ENCODE measurements at regions not wholly inside any gene's neighbourhood (a gene's known extent, or its start where the extent isn't known, plus 50 kb on each side); places are given as distances from the start of the nearest gene placed in this dataset.

GRCh38 chr10:53396876-53397275 lies 624.3 kb upstream of the MBL2 start:
- no peak overlapping the region for H3K9ac ChIP-seq (ENCODE audit: low read length)
- Mint-ChIP-seq H3K27ac (no peak overlapping the region), H3K9me3 (ENCODE audit: insufficient read depth) (peaks cover 5% of the 10 kb centered on the region), H3K4me1 (no peaks in the 10 kb centered on the region), H3K27me3 (no peaks in the 10 kb centered on the region), H3K4me3 (no peak overlapping the region)
- CTCF ChIA-PET, result no interaction called here
- H3K4me3 ChIP-seq (ENCODE audit: control extremely low read depth in 1 of 5, extremely low read depth in 1 of 5, insufficient read depth in 1 of 5, low read depth in 2 of 5, low read length in 4 of 5), result no peak overlapping the region
- no peaks in the 10 kb centered on the region for H3K27me3 ChIP-seq (replicated peaks in 1 of 4; ENCODE audit: control extremely low read depth in 1 of 4, control insufficient read depth in 3 of 4, insufficient read depth in 4 of 4, low read length in 3 of 4)
- no peak overlapping the region for H3K27ac ChIP-seq (ENCODE audit: low read length in 2 of 2)
- POLR2A ChIA-PET, result no interaction called here
- ATAC-seq (ENCODE audit: low read depth) (no peak), DNase-seq (no peak)
- H2AFZ ChIP-seq (ENCODE audit: insufficient read depth, low read depth, low read length, poor library complexity, severe bottlenecking), result no peak overlapping the region
- H3K79me2 ChIP-seq (ENCODE audit: control insufficient read depth, insufficient read depth, low read length), result no peaks in the 10 kb centered on the region
- no peaks in the 10 kb centered on the region for H4K20me1 ChIP-seq (ENCODE audit: control insufficient read depth, insufficient read depth, low read length, poor library complexity, severe bottlenecking)
- no peak overlapping the region for H3K4me2 ChIP-seq (replicated peaks; ENCODE audit: low read depth, low read length, poor library complexity, severe bottlenecking)
- H3K9me3 ChIP-seq (ENCODE audit: control extremely low read depth in 1 of 3, control insufficient read depth in 2 of 3, insufficient read depth in 1 of 3, low read length in 2 of 3), result peaks cover 1 to 11% (median 8%) of the 10 kb centered on the region in 3 donors
- H3K36me3 ChIP-seq (replicated peaks in 1 of 2; ENCODE audit: control extremely low read depth in 1 of 2, control insufficient read depth in 1 of 2, extremely low read depth in 1 of 2, insufficient read depth in 2 of 2, low read length in 1 of 2), result no peaks in the 10 kb centered on the region
- TF ChIP-seq EZH2 (IDR thresholded peaks at IDR 0.05; ENCODE audit: borderline replicate concordance, insufficient read depth, low read depth, low read length, poor library complexity, severe bottlenecking), result no peak
- no peak for TF ChIP-seq CTCF (IDR thresholded peaks at IDR 0.05)
- no CpG with 5 or more reads among the region's 2 CpGs for WGBS (ENCODE audit: insufficient coverage)
- intact Hi-C loops (cut with micrococcal nuclease), result no loop called here
- H3K4me1 ChIP-seq (ENCODE audit: control insufficient read depth in 2 of 2, insufficient read depth in 2 of 2, low read length in 2 of 2), result no peaks in the 10 kb centered on the region

- Histone ChIP-seq H3K4me3 (ENCODE audit: control extremely low read depth in 1 of 5, extremely low read depth in 1 of 5, insufficient read depth in 1 of 5, low read depth in 2 of 5, low read length in 4 of 5) (no peak overlapping the region), H3K9me3 (ENCODE audit: control extremely low read depth in 1 of 3, control insufficient read depth in 2 of 3, insufficient read depth in 1 of 3, low read length in 2 of 3) (peaks cover 2 to 11% (median 8%) of the 10 kb centered on the region in 3 donors), H3K4me1 (ENCODE audit: control insufficient read depth in 2 of 2, insufficient read depth in 2 of 2, low read length in 2 of 2) (no peaks in the 10 kb centered on the region), H4K20me1 (ENCODE audit: control insufficient read depth, insufficient read depth, low read length, poor library complexity, severe bottlenecking) (no peaks in the 10 kb centered on the region), H3K27ac (ENCODE audit: low read length in 2 of 2) (no peak overlapping the region), H3K4me2 (replicated peaks; ENCODE audit: low read depth, low read length, poor library complexity, severe bottlenecking) (no peak overlapping the region), H3K36me3 (replicated peaks in 1 of 2; ENCODE audit: control extremely low read depth in 1 of 2, control insufficient read depth in 1 of 2, extremely low read depth in 1 of 2, insufficient read depth in 2 of 2, low read length in 1 of 2) (no peaks in the 10 kb centered on the region), H3K9ac (ENCODE audit: low read length) (no peak overlapping the region), H2AFZ (ENCODE audit: insufficient read depth, low read depth, low read length, poor library complexity, severe bottlenecking) (no peak overlapping the region), H3K79me2 (ENCODE audit: control insufficient read depth, insufficient read depth, low read length) (no peaks in the 10 kb centered on the region), H3K27me3 (replicated peaks in 1 of 4; ENCODE audit: control extremely low read depth in 1 of 4, control insufficient read depth in 3 of 4, insufficient read depth in 4 of 4, low read length in 3 of 4) (no peaks in the 10 kb centered on the region)
- H3K4me1 Mint-ChIP-seq, result no peaks in the 10 kb centered on the region
- WGBS (ENCODE audit: insufficient coverage), result 95% methylated on average over 5 of the region's 5 CpGs
- POLR2A ChIA-PET, result no interaction called here
- H3K27me3 Mint-ChIP-seq, result no peaks in the 10 kb centered on the region
- CTCF ChIA-PET, result no interaction called here
- H3K27ac Mint-ChIP-seq, result no peak overlapping the region
- H3K4me3 Mint-ChIP-seq, result no peak overlapping the region
- intact Hi-C loops (cut with micrococcal nuclease), result no loop called here
- TF ChIP-seq CTCF (IDR thresholded peaks at IDR 0.05) (no peak), EZH2 (IDR thresholded peaks at IDR 0.05; ENCODE audit: borderline replicate concordance, insufficient read depth, low read depth, low read length, poor library complexity, severe bottlenecking) (no peak)
- ATAC-seq (ENCODE audit: low read depth) (no peak), DNase-seq (no peak)
- peaks cover 5% of the 10 kb centered on the region for H3K9me3 Mint-ChIP-seq (ENCODE audit: insufficient read depth)
Measured at GRCh38 chr10:53395449-53395848, 622.9 kb upstream of the MBL2 start.

Measured in B cell (primary cell).